ENCODE measurements at regions not wholly inside any gene's neighbourhood (a gene's known extent, or its start where the extent isn't known, plus 50 kb on each side); places are given as distances from the start of the nearest gene placed in this dataset.

- H3K4me1 ChIP-seq (ENCODE audit: control insufficient read depth in 1 of 2, low read depth in 2 of 2): no peaks in the 10 kb centered on the region
- H3K4me3 ChIP-seq: no peak overlapping the region
- no peaks in the 10 kb centered on the region for H3K27me3 ChIP-seq (replicated peaks; ENCODE audit: insufficient read depth)
- DNase-seq (ENCODE audit: low spot score) (no peak), ATAC-seq (ENCODE audit: insufficient number of reproducible peaks, low FRiP score, low read depth) (no peak)
- TF ChIP-seq, protein P1, sequence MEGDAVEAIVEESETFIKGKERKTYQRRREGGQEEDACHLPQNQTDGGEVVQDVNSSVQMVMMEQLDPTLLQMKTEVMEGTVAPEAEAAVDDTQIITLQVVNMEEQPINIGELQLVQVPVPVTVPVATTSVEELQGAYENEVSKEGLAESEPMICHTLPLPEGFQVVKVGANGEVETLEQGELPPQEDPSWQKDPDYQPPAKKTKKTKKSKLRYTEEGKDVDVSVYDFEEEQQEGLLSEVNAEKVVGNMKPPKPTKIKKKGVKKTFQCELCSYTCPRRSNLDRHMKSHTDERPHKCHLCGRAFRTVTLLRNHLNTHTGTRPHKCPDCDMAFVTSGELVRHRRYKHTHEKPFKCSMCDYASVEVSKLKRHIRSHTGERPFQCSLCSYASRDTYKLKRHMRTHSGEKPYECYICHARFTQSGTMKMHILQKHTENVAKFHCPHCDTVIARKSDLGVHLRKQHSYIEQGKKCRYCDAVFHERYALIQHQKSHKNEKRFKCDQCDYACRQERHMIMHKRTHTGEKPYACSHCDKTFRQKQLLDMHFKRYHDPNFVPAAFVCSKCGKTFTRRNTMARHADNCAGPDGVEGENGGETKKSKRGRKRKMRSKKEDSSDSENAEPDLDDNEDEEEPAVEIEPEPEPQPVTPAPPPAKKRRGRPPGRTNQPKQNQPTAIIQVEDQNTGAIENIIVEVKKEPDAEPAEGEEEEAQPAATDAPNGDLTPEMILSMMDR (IDR thresholded peaks at IDR 0.05): no peak
- H3K9me3 ChIP-seq: no peaks in the 10 kb centered on the region
- H3K36me3 ChIP-seq: no peaks in the 10 kb centered on the region
- no peak overlapping the region for H3K27ac ChIP-seq
Observed at GRCh38 chr4:187268940-187269339, 545.3 kb upstream of the FAT1 start.

DNA sequence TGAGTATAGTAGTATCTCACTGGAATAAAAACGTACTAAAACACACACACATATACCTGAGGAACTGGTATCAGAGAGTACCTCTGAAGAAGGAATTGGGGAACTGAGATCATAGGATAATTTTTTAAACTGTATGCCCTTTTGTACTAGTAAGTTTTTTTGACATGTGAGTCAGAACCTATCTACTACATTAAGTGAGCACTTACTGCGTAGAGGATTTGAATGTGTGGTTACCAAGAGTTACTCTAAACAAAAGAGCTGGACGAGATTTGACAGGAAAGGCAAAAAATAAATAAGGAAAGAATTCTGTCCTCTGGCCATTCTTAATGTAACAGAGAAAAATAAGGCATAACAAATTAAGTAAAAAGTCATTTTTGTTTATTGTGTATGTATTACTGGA is 546.5 kb upstream of the FAT1 start:
- no peaks in the 10 kb centered on the region for H3K27me3 ChIP-seq (replicated peaks; ENCODE audit: insufficient read depth)
- DNase-seq (ENCODE audit: low spot score) (no peak), ATAC-seq (ENCODE audit: insufficient number of reproducible peaks, low FRiP score, low read depth) (no peak)
- no peaks in the 10 kb centered on the region for H3K9me3 ChIP-seq
- H3K4me1 ChIP-seq (ENCODE audit: control insufficient read depth in 1 of 2, low read depth in 2 of 2): no peaks in the 10 kb centered on the region
- no peak overlapping the region for H3K27ac ChIP-seq
- no peak overlapping the region for H3K4me3 ChIP-seq
- H3K36me3 ChIP-seq: no peaks in the 10 kb centered on the region
- TF ChIP-seq, protein P1 (IDR thresholded peaks at IDR 0.05): no peak

- Histone ChIP-seq H3K27me3 (replicated peaks; ENCODE audit: insufficient read depth) (no peaks in the 10 kb centered on the region), H3K27ac (no peak overlapping the region), H3K9me3 (no peaks in the 10 kb centered on the region), H3K4me3 (no peak overlapping the region), H3K36me3 (no peaks in the 10 kb centered on the region), H3K4me1 (ENCODE audit: control insufficient read depth in 1 of 2, low read depth in 2 of 2) (no peaks in the 10 kb centered on the region)
- DNase-seq (ENCODE audit: low spot score) (no peak), ATAC-seq (ENCODE audit: insufficient number of reproducible peaks, low FRiP score, low read depth) (no peak)
- TF ChIP-seq, protein P1 (IDR thresholded peaks at IDR 0.05): no peak
Observed at GRCh38 chr4:187271848-187272247, 548.2 kb upstream of the FAT1 start.

DNA sequence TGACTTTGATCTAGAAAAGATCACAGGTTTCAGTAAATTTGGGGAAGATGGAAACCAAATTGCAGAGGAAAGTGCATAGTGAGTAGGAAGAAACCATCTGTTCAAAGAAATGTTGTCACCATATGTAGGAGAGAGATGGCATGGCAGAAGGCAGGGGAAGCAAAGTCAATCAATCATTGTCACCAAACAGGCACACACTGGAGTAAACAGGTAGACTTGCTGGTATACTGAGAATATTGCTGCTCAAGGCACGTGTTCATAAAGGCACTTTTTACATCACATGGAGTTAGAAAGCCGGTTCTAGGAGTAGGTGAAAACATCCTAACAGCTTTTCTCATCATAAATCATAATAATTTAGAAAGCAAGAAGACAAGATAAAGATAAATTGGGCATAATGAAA is 550.5 kb upstream of the FAT1 start:
- no peaks in the 10 kb centered on the region for H3K9me3 ChIP-seq
- TF ChIP-seq, protein P1 (IDR thresholded peaks at IDR 0.05): no peak
- no peak for ATAC-seq (ENCODE audit: insufficient number of reproducible peaks, low FRiP score, low read depth)
- H3K4me1 ChIP-seq (ENCODE audit: control insufficient read depth in 1 of 2, low read depth in 2 of 2): no peaks in the 10 kb centered on the region
- H3K27ac ChIP-seq: no peak overlapping the region
- DNase-seq (ENCODE audit: low spot score): no peak
- no peak overlapping the region for H3K4me3 ChIP-seq
- H3K27me3 ChIP-seq (replicated peaks; ENCODE audit: insufficient read depth): no peaks in the 10 kb centered on the region
- H3K36me3 ChIP-seq: no peaks in the 10 kb centered on the region

- no peak for ATAC-seq (ENCODE audit: insufficient number of reproducible peaks, low FRiP score, low read depth)
- H3K27ac ChIP-seq: no peak overlapping the region
- no peaks in the 10 kb centered on the region for H3K4me1 ChIP-seq (ENCODE audit: control insufficient read depth in 1 of 2, low read depth in 2 of 2)
- no peaks in the 10 kb centered on the region for H3K9me3 ChIP-seq
- H3K4me3 ChIP-seq: no peak overlapping the region
- TF ChIP-seq, protein P1 (IDR thresholded peaks at IDR 0.05): no peak
- DNase-seq (ENCODE audit: low spot score): no peak
- H3K36me3 ChIP-seq: no peaks in the 10 kb centered on the region
- no peaks in the 10 kb centered on the region for H3K27me3 ChIP-seq (replicated peaks; ENCODE audit: insufficient read depth)
Observed at GRCh38 chr4:187276736-187277408, 553.2 kb upstream of the FAT1 start.

Measured in thoracic aorta (tissue), 2 donors.